KG1 (cell line): ENCODE measurements at regions not wholly inside any gene's neighbourhood (a gene's known extent, or its start where the extent isn't known, plus 50 kb on each side); places are given as distances from the start of the nearest gene placed in this dataset.

Experiments
- DNase-seq: peaks from one replicate; lab custom pipeline; 2025; lab: John Stamatoyannopoulos, UW

GRCh38 chr12:77777274-77777673, 53.4 kb upstream of the NAV3 start:
- DNase-seq: no peak

- DNase-seq: no peak
Observed at GRCh38 chr12:77774761-77775160, 55.9 kb upstream of the NAV3 start.

GRCh38 chr12:77772676-77773298, 57.9 kb upstream of the NAV3 start:
- DNase-seq: no peak

GRCh38 chr12:77768558-77768957, 62.1 kb upstream of the NAV3 start:
- DNase-seq: no peak

GRCh38 chr12:77767756-77768343, 62.8 kb upstream of the NAV3 start:
- DNase-seq: no peak

GRCh38 chr12:77767335-77767734, 63.4 kb upstream of the NAV3 start:
- DNase-seq: no peak

GRCh38 chr12:77766224-77766623, 64.5 kb upstream of the NAV3 start:
- no peak for DNase-seq

GRCh38 chr12:77761286-77761685, 69.4 kb upstream of the NAV3 start:
- no peak for DNase-seq

GRCh38 chr12:77760271-77761025, 70.2 kb upstream of the NAV3 start:
- DNase-seq: no peak

- no peak for DNase-seq
Observed at GRCh38 chr12:77754086-77754485, 76.6 kb upstream of the NAV3 start.

GRCh38 chr12:77751939-77752338, 78.8 kb upstream of the NAV3 start:
- DNase-seq: no peak

GRCh38 chr12:77746096-77746495, 84.6 kb upstream of the NAV3 start:
- no peak for DNase-seq

GRCh38 chr12:77745624-77746023, 85.1 kb upstream of the NAV3 start:
- no peak for DNase-seq

GRCh38 chr12:77742631-77743030, 88.1 kb upstream of the NAV3 start:
- no peak for DNase-seq

GRCh38 chr12:77741974-77742517, 88.6 kb upstream of the NAV3 start:
- no peak for DNase-seq

GRCh38 chr12:77736219-77736965, 94.3 kb upstream of the NAV3 start:
- DNase-seq: no peak

- no peak for DNase-seq
Observed at GRCh38 chr12:77734214-77734883, 96.3 kb upstream of the NAV3 start.

- DNase-seq: no peak
Observed at GRCh38 chr12:77728018-77728417, 102.7 kb upstream of the NAV3 start.

GRCh38 chr12:77727442-77728001, 103.2 kb upstream of the NAV3 start:
- no peak for DNase-seq

- DNase-seq: no peak
Observed at GRCh38 chr12:77725611-77726010, 105.1 kb upstream of the NAV3 start.

- DNase-seq: no peak
Observed at GRCh38 chr12:77724367-77724957, 106.2 kb upstream of the NAV3 start.
